ENCODE measurements at regions not wholly inside any gene's neighbourhood (a gene's known extent, or its start where the extent isn't known, plus 50 kb on each side); places are given as distances from the start of the nearest gene placed in this dataset.
A peak's percentile ranks its signal among the peaks of the same experiment; 100 is the strongest.

- TF ChIP-seq RFX5 (IDR thresholded peaks at IDR 0.05) (no peak), CHD4 (IDR thresholded peaks at IDR 0.05; ENCODE audit: borderline replicate concordance) (no peak), KDM1A (IDR thresholded peaks at IDR 0.05; ENCODE audit: low read depth) (no peak), ZSCAN20 (CRISPR knock-in tag; IDR thresholded peaks at IDR 0.05) (no peak), CTCF (IDR thresholded peaks at IDR 0.05) (no peak), CHD2 (IDR thresholded peaks at IDR 0.05; ENCODE audit: low read length, partially characterized antibody) (no peak), POLR2AphosphoS2 (conservative IDR thresholded peaks at IDR 0.05; ENCODE audit: low read length) (no peak), USF2 (IDR thresholded peaks at IDR 0.05) (no peak), RARB (CRISPR knock-in tag; IDR thresholded peaks at IDR 0.05) (no peak), HDAC2 (IDR thresholded peaks at IDR 0.05) (no peak), NFE2L2 (conservative IDR thresholded peaks at IDR 0.05; ENCODE audit: low read length) (no peak), PBX3 (IDR thresholded peaks at IDR 0.05) (no peak), FOXS1 (CRISPR knock-in tag; IDR thresholded peaks at IDR 0.05) (no peak), CBX2 (IDR thresholded peaks at IDR 0.05; ENCODE audit: borderline replicate concordance, low read depth) (no peak), ZNF302 (CRISPR knock-in tag; IDR thresholded peaks at IDR 0.05) (no peak), EP300 (IDR thresholded peaks at IDR 0.05) (no peak), TFCP2L1 (CRISPR knock-in tag; IDR thresholded peaks at IDR 0.05) (no peak), MAFK (IDR thresholded peaks at IDR 0.05; ENCODE audit: partially characterized antibody) (no peak)
- Histone ChIP-seq H3K27ac (no peak overlapping the region), H3K9me3 (no peaks in the 10 kb centered on the region), H3K4me2 (no peak overlapping the region), H3K4me1 (no peaks in the 10 kb centered on the region), H3K4me3 (no peak overlapping the region)
- ATAC-seq (no peak), DNase-seq (ENCODE audit: low read depth in 1 of 2, low spot score in 1 of 2) (no peak), FAIRE-seq (no peak)
- 93% methylated on average over 8 of the region's 8 CpGs for WGBS (ENCODE audit: missing lambda C conversion rate)
- CTCF ChIA-PET = no interaction called here
- POLR2A ChIA-PET = no interaction called here
These were observed 121.9 kb upstream of the SPATA12 start for GRCh38 chr3:56938530-56938929.

GRCh38 chr3:56937580-56937979 lies 122.9 kb upstream of the SPATA12 start:
- FAIRE-seq (no peak), ATAC-seq (no peak), DNase-seq (ENCODE audit: low read depth in 1 of 2, low spot score in 1 of 2) (no peak)
- CTCF ChIA-PET = interaction anchor here (0.6 to 1.0 kb wide), 2 partner anchors 113 to 778 kb away, joined by 3 to 4 read pairs; no protein-coding TSS in a partner anchor
- H3K4me3 ChIP-seq = no peak overlapping the region
- no peaks in the 10 kb centered on the region for H3K9me3 ChIP-seq
- no peaks in the 10 kb centered on the region for H3K4me1 ChIP-seq
- no peak overlapping the region for H3K4me2 ChIP-seq
- POLR2A ChIA-PET = no interaction called here
- TF ChIP-seq FOSL2 (IDR thresholded peaks at IDR 0.05) (no peak), FOSL2 (CRISPR knock-in tag; IDR thresholded peaks at IDR 0.05) (no peak), JUN (IDR thresholded peaks at IDR 0.05) (no peak), EP300 (IDR thresholded peaks at IDR 0.05) (no peak), MAFK (IDR thresholded peaks at IDR 0.05; ENCODE audit: partially characterized antibody) (peak; percentile 22), PBX3 (IDR thresholded peaks at IDR 0.05) (no peak), ZFP36 (IDR thresholded peaks at IDR 0.05; ENCODE audit: borderline replicate concordance, partially characterized antibody) (no peak)
- H3K27ac ChIP-seq = no peak overlapping the region
